HG03565 (cell line): ENCODE measurements at regions not wholly inside any gene's neighbourhood (a gene's known extent, or its start where the extent isn't known, plus 50 kb on each side); places are given as distances from the start of the nearest gene placed in this dataset.
"Not testable (repeated sequence)": the region's sequence is repeated elsewhere in the genome, so short reads cannot be mapped to it uniquely, and the experiment has no call there.

Source experiments
- ATAC-seq: cut with Tn5 transposase; IDR thresholded peaks from one replicate; pipeline ENCODE4 v1.9.1; 2021; ENCODE audit warnings: mild to moderate bottlenecking, moderate library complexity; ENCODE audit not compliant: unreplicated experiment

DNA sequence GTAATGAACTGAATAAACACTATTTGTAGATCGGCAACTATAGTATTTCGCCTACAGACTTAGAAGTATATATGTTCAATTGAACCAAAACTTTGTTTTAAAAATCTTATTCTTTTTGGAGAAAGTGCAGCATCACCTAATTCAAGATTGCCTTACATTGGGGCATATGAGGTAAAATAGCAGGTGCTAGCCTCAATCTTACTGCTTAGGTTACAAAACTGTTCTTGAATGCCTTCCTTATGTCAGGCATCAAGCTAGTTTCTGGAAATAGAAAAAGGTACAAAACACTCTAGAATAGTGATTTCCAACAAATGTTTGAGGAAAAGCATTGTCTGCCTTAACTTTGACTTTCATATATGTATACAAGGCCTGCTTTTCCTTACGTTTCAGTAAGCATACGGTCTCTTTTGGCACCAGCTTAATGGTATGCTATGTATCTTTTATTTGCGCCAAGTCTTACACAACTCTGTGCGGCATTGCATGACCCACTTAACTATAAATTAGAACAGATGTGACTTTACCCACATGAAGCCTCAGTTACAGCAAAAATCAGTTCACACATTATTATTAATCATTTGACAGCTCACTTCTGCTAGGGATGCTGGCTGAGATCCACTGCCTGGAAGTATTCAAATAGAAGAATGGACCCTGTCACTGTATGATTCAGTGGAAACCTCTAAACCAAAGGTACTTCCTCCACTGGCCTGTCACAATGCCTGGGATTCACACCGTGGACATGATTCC lies 174.1 kb downstream of the PRELID2 start:
- no peak for ATAC-seq

DNA sequence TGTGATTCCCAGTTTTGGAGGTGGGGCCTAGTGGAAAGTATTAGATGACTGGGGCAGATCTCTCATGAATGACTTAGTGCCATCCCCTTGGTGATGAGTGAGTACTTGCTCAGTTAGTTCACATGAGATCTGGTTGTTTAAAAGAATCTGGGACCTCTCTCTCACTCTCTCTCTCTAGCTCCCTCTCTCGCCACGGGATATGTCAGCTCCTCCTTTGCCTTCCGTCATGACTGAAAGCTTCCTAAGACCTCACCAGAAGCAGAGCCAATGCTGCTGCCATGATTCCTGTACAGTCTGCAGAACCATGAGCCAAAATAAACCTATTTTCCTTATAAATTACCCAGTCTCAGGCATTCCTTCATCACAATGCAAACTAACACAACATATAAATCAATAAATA lies 176.7 kb downstream of the PRELID2 start:
- no peak for ATAC-seq

DNA sequence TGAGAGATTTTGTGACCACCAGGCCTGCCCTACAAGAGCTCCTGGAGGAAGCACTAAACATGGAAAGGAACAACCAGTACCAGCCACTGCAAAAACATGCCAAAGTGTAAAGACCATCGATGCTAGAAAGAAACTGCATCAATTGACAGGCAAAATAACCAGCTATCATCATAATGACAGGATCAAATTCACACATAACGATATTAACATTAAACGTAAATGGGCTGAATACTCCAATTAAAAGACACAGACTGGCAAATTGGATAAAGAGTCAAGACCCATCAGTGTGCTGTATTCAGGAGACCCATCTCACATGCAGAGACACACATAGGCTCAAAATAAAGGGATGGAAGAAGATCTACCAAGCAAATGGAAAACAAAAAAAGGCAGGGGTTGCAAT lies 182.4 kb downstream of the PRELID2 start:
- not testable (repeated sequence) for ATAC-seq

DNA sequence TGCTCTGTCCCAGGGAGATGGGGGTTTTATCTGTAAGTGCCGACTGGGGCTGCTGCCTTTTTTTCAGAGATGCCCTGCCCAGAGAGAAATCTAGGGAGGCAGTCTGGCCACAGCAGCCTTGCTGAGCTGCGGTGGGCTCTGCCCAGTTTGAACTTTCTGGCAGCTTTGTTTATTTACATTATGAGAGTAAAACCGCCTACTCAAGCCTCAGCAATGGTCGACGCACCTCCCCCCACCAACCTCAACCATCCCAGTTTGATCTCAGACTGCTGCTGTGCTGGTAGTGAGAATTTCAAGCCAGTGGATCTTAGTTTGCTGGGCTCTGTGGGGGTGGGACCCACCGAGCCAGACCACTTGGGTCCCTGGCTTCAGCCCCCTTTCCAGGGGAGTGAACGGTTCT lies 188.0 kb downstream of the PRELID2 start:
- ATAC-seq = not testable (repeated sequence)

DNA sequence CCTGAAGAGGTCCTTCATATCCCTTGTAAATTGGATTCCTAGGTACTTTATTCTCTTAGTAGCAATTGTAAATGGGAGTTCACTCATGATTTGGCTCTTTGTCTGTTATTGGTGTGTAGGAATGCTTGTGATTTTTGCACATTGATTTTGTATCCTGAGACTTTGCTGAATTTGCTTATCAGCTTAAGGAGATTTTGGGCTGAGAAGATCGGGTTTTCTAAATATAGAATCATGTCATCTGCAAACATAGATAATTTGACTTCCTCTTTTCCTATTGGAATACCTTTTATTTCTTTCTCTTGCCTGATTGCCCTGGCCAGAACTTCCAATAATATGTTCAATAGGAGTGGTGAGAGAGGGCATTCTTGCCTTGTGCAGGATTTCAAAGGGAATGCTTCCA lies 191.9 kb downstream of the PRELID2 start:
- not testable (repeated sequence) for ATAC-seq

DNA sequence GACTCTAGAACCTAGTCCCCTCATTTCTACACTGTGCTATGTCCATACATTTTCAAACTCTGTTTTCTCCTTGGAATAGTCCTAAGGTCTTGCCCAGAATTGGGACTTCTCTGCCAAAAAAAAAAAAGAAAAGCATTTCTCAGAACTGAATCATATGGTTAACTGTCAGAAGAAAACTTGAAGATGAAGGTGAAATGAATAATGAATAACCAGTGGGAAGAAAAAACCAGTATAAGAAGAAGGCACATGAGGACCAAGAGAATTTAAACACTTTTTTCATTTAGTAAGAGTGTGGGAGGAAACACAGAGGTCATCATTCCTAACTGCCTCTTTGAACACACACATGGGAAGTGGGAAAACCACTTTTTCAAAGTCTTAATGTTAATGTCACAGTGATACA lies 197.7 kb downstream of the PRELID2 start:
- ATAC-seq = no peak

DNA sequence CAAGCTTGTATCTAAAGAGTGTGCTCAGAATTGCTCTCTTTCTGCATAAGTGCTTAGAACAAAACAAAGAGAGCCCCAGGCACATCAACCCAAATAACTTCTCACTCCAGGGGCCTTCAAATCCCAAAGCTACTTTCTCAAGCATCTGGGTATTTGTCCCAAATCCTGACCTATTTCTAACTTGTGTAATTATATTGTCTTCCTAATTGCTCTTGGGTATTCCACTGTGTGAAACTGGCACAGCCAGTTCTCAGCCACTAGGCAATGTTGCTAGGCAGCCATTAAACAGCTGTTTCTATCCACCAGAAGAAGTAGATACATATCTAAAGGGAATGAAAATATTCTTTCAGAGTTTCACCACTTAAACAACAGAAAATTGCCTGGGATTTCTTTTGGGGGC lies 198.8 kb downstream of the PRELID2 start:
- ATAC-seq = no peak

DNA sequence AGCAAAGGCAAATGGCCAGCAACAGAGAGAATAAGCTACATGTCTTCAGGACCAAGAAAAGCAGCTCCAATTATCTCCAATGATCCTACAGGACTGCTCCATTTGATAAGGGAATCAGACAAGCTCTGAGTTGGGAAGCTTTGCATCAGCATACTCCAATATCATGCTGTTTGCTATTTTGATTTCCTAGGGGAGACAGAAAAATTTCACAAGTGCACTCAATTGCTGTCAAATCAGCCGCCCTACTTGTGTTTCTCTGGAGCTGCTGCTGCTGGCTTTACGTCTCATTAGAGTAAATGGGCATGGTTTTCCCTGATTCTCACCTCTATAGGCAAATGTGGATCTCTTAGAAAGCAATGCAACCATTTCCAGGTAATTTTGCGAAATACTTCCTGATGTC lies 201.7 kb downstream of the PRELID2 start:
- no peak for ATAC-seq

DNA sequence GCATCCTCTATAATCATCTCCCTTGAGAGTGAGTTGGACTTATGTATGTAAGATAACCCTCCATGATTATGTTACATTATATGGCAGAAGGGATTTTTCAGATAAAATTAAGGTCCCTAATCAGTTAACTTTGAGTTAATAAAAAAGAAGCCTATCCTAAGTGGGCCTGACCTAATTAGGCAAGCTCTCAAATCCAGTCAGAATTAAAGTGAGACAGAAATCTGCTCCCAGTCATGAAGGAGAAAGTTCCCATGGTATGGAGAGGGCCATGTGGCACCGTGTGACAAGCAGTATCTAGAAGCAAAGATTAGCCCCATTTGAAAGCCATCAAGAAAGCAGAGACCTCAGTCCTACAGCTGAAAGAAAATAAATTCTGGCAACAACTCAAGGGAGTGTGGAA lies 202.4 kb downstream of the PRELID2 start:
- no peak for ATAC-seq

DNA sequence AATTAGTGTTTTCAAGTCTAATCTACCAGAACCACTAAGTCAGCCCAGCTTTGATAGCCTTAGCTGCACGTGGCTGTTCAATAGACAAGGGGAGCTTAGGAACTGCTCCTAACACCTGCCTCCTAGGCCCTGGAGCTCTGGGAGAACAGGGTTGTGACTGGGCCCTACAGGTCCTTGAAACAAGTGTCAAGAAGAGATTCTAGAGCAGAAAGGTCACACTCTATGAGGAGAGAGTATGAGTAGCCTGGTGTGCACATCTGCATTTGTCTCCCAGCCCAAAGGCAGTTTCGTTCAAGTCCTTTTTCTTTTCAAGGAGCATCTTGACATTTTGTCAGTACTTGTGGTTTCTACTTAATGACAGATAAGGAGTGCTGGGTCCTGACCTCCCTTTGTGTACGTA lies 206.1 kb downstream of the PRELID2 start:
- no peak for ATAC-seq

DNA sequence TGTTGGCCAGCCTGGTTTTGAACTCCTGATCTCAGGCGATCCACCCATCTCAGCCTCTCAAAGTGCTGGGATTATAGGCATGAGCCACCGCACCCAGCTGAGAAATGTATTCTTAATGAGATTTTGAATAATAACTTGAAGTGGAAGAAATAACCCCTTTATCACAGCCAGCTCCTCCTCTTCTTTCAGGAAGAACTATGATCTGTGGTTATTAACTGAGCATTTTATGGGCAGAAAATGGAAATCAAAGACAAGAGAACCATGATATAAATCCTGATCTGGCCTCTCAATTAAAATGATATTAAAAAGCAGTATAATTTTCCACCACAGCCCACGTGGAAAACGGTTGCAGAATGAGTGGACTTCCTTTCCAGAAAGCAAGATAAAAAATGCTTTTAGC lies 206.6 kb downstream of the PRELID2 start:
- no peak for ATAC-seq

DNA sequence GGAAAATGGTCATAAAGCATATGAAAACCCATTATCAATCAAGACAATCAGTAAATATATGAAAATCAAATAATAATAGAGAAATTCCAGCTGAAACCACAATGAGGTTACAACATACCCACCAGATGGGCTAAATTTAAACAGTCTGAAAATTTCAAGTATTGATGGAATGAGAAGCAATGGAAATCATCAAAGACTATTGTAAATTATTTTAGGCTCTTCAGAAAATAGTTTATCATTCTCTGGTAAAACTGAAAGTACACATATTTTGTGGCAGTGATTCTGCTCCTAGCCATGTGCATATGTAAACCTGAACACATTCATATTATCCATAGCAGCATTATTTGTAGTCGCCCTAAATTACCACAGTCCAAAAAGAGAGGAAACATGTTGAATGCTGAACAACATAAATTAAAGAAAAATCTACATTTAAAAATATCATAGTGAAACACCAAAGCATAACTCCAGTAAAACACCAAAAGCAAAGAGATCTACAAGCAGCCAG lies 215.3 kb downstream of the PRELID2 start:
- ATAC-seq = no peak

DNA sequence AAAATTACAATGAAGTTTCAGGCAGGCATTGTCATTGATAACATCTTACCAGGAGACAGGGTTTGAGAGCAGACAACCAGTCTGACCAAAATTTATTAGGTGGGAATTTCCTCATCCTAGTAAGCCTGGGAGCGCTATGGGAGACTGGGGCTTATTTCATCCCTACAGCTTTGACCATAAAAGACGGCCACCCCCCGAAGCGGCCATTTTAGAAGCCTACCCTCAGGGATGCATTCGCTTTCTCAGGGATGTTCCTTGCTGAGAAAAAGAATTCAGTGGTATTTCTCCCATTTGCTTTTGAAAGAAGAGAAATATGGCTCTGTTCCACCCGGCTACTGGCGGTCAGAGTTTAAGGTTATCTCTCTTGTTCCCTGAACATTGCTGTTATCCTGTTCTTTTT lies 218.4 kb downstream of the PRELID2 start:
- ATAC-seq = not testable (repeated sequence)

DNA sequence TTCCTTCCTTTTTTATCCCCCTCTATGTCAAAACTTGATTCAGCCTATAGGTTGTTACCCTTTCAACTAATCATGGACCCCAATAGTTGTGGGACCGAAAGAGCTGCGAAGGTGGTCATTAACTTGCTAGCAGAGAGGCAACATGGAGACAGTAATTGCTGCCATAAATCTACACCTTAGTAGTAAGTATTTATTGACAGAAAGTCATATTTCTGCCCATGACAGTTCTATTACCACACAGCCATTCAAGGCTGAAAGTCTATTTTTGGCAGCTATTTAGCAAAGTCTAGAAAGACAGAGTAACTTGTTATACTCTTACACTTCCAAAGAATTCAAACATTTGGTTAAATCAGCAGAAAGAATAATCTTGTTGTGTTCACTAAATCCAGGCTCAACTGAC lies 236.2 kb downstream of the PRELID2 start:
- ATAC-seq = no peak

DNA sequence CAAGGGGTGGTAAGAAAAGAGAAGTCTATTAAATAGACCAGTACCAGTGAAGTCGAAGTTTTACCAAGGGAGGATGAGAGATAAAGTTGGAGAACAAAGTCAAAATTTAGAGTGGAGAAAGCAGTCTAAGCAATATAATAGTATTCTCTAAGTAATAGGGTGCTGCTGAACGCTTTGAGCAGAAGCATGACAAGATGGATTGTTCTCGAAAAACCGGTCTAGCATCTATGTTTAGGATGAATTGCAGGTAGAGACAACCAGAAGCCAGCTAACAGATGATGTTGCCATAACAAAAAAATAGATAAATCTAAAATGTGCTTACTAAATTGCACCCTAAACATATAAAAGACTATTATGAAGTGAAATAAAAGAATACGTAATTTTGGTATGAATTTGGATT lies 237.0 kb downstream of the PRELID2 start:
- no peak for ATAC-seq

DNA sequence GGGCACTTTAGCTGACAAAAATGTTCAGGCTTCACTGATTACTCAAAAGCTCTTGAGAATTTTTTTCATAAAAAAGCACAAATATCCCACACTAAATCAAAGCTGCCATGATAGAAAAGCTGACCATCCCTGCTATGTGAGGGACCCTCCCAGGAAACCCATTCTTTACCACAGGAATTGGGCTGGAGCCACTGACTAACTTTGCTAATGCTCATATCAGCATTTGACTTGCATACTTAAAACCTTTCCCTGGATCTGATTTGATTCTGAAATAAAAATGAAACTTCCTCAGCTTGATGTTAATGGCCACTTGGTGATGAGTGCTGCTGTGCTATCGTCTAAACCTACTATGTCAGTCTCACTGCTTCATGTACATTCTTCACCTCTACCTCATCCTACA lies 243.6 kb downstream of the PRELID2 start:
- no peak for ATAC-seq

DNA sequence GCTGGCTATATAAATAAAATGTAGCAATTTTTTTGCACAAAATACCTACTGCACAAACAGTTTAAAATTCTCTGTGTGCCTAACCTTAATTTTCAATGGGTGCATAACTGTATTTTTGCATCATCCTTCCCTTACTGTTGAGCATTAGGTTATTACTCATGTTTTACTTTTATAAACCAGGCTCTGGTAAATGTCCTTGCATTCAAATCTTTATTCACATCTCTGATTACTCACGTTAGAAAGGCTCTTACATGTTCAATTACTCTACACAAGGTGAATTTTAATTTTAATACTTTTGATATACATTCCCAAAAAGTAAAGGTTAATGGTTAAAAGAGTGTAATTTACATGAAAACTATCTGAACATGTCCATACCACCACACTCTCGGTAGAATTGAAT lies 246.1 kb downstream of the PRELID2 start:
- ATAC-seq = no peak

DNA sequence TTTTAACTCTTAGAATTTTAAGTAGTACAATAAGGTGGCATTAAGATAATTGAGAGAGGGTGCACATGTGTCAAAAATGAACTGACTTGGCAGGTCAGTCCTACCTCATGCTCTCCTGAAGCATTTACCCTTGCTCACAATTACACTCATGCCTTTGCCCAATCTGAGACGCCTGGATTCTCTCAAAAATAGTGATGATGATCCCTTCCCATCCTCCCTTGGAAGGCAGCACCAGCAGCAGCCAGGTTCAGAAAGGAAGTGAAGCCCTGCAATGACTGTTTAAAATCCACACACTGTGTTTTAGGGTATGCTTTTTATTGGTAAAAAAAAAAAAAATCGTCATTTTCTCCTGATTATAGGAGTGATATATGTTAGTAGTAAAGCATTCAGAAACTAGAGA lies 246.6 kb downstream of the PRELID2 start:
- ATAC-seq = no peak

DNA sequence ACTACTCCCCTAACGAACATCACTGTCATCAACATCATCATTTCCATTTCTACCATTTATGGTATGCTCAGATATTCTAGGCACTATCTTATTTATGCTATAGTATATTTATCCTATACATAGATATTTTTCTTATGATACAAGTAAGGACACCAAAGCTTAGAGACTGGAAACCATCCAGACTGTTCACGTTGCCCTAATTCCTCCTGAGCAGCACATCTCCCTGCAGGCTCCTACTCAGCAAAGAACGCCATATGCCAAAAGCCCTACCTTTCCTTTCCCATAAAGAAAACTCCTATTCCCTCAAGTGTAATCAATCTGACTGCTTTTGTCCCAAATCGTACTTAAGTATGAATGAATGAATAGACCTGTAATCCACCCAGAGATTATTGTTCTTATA lies 247.0 kb downstream of the PRELID2 start:
- ATAC-seq = no peak

DNA sequence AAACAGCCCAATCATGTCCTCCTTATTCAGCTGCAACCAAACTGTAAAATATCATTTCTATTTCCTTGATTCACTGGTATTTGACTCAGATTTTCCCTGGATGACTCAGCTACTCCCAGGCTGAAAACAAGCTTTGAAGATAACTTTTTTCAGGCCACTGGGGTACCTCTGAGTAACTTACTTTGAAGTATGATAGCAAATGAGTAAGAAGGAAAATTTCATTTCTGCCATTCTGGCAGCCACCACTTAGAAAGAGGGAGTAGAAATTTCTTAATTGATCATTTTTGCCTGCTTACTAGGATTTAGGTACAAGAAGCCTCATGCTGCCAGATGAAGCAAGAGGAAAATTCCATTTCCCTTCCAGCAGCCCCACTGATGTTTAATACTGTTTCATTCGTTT lies 247.4 kb downstream of the PRELID2 start:
- ATAC-seq = no peak

DNA sequence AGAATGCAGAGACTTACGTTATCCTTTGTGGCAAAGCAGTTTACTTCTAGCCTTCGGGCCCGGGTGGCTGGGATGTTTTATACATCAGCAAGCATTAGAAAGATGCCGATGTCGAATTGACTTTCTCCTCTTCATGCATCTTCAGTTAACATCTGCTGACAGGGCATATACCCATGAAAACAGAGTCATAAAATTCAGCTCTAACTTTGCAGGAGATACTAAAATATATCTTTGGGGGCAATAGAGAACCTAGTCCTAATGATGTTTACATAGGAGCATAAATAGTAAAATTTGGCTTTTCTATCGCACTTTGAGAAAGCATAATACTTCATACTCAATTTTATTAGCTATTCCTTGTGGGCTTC lies 247.9 kb downstream of the PRELID2 start:
- no peak for ATAC-seq

DNA sequence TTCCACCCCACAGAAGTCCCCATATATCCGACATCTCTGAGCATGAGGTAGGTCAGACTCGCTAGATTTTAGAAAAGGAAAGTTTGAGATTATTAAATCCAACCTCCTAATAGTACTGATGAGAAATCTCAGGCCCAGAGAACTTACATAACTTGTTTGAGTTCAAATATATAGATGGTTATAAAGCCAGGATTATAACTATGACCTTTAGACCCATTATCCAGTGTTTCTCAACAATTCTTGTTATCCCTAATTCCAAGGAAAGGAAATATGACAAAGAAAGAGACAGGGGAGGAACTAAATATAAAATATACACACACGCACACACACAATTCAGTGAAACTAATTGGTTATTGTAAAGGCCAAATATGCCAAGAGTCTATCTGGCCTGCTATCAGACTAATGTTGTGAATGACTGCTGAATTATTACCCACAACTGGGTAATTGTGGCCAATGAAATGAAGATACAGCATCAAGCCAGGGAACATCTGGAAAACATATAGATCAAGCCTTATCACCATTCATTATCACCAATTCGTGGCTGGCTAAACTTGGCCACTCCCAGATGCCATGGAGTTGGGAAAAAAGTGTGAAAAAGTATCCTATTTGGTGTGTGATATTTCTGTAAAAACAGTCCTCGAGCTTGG lies 248.4 kb downstream of the PRELID2 start:
- no peak for ATAC-seq
